Glomerular endothelial cell (primary cell): ENCODE measurements at regions not wholly inside any gene's neighbourhood (a gene's known extent, or its start where the extent isn't known, plus 50 kb on each side); places are given as distances from the start of the nearest gene placed in this dataset.

ENCODE experiments used
- DNase-seq: peaks from one replicate; pipeline ENCODE4 v3.0.0-alpha.2; 2011; ENCODE audit warnings: low read depth, low spot score; ENCODE audit errors: extremely low read depth

DNA sequence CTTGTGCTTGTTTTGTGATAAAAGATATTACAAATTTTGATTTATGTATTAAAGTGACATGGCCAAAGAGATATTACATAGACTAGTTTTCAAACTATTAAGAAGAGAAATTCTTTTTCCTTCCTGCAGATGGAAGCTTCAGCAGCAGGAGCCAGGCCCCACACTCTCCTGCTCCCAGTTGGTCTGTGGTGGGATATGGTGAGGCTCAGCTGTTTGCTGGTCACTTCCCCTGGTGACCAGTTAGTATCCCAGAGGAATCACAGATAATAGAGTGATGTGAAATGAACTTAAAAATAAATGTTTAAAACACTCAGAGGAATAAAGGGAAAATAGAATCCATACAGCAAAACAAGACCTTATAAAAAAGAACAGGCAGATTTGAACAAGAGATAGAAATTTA, 154.7 kb downstream of the KTN1 start:
- no peak for DNase-seq

DNA sequence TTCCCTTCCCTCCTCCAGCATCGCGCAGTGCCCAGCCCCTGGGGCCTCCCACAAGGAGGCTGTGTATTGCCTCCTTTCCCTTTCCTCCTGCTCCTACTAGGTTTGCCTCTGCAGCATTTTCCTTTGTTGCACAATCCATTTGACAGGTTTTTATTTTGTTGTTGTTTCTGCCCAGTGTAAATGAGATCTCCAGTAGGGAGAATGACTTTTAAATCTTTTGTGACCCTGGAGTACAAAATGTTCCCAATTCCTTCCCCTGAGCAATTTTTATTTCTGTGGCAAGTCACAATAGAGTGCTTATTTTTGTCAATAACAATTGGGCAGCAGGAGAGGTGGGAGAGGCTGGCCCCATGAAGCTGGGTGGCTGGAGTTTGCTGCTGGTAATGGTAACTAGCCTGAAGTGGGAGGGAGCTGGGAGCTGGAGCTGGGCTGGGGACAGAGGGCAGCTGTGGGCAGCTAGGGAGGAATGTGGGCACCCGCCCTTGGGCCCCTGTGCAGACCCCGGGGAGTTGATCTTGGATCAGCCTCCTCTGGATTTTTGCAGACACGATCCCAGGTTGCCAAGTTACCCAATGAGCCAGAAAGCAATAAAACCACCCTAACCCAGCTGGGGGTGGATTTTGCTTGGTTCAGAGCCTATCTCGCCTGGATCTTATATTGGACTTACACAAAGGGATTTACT, 160.1 kb downstream of the KTN1 start:
- DNase-seq: no peak

DNA sequence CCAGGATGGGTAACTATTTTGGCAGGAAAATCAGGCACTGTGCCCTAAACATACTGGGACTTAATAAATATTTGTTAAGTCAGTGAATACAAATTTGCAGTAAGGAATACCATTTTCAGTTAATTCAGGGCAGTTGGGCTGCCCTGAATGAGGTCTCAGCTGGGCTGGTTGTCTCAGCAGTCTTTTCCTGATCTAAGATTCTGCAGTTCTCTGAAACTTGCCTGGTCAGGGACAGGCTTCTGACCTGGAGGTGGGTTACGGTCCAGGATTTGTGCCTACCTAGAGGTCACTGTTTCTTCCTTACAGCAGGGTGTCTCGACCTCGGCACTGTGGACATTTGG, 160.6 kb downstream of the KTN1 start:
- no peak for DNase-seq

DNA sequence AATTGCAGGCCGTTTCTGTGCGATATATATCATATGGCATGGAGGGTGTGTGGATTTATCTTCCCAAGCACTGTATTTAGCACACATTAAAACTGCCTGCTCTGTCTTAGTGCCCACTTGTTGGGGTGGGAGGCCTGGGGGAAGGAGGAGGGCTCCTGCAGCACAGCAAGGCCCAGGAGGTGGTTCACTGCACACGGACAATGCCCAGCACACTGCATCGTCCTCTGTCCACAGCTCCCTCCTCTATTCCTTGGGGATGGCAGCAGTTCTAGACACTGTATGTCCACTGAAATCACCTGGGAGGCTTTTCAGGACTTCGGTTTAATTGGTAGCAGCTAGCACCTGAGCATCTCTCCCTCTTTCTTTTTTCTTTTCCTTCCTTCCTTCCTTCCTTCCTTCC, 161.2 kb downstream of the KTN1 start:
- DNase-seq: no peak

DNA sequence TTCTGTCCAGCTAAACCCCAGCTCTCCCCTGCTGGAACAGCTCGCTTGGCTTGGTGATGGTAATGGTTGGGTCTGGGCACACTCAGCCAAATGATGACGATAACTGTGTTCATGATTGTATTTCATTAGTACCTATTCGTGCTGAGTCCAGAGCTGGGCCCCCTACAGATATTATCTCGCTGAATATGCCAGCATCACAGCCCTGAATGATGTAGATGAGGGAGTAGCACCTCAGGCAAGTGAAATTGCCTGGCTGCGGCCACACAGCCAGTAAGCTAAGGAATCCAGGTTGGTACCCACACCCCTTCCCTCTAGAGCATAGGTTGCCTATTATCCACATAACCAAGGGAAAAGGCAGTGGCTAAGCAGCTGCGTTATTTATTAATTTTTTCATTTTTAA, 163.5 kb downstream of the KTN1 start:
- no peak for DNase-seq

DNA sequence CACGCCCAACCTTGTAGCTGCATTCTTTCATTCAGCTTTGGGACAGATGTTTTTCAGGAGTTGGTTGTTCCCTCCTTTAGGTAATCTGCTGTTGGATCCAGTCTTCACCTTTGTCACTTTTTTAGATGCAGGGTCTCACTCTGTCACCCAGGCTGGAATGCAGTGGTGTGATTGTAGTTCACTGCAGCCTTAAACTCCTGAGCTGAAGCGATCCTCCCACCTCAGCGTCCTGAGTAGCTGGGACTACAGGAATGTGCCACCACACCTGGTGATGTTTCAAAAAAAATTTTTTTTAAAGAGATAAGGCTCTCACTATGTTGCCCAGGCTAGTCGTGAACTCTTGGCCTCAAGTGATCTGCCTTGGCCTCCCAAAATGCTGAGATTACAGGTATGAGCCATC, 164.3 kb downstream of the KTN1 start:
- no peak for DNase-seq

DNA sequence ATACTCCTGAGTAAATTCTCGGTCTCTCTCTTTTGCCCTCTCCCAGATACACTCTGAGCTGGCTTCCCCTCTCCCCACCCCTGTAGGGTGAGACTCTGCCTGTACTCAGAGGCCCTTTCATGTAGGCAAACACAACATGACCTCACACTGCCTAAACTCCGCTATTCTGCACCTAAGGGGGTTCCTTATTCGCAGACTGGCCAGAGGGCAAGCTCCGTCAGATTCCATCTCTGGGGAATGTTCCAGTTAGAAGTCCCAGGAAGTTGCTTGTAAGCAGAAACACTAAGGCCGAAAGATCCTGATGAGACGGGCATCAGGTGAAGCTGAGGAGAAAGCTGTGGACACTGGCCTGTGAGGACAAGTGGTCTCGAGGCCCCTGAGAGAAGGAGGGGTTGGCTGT, 165.9 kb downstream of the KTN1 start:
- DNase-seq: no peak

DNA sequence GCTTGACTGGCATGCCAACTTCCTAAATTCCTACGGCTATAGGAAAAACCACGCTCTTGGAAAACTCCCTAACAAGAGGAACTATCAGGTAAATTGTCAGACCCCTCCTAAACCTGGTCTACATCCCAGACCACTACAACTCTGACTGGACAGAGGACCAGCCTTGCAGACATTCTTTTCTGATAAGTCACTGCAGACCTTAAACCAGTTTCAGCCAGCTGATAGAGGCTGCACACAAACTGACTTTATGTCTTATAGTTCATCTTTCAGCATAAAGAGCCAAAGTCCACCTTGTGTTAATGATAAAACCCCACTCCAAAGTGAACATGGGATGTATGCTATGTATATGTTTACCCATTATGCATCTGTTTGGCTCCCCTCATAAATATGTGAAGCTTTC, 166.6 kb downstream of the KTN1 start:
- no peak for DNase-seq

DNA sequence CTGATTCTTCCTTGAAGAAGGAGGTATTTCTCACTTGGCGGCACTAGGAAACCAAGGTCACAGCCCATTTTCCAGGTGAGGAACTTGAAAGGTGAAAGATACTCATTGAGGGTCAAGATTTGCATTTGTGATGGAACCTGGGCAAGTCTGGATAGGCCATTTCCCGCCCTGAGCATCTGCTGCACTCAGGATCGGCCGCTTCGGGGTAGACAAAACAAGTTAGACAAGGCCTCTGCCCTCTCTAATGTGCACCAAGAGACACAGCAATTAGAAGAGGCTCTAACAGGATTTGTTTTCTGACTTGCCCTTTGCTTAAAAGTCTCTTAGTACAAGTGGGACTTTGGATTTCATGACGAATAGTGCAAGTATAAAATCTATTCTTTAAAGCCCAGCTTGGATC, 167.2 kb downstream of the KTN1 start:
- no peak for DNase-seq

DNA sequence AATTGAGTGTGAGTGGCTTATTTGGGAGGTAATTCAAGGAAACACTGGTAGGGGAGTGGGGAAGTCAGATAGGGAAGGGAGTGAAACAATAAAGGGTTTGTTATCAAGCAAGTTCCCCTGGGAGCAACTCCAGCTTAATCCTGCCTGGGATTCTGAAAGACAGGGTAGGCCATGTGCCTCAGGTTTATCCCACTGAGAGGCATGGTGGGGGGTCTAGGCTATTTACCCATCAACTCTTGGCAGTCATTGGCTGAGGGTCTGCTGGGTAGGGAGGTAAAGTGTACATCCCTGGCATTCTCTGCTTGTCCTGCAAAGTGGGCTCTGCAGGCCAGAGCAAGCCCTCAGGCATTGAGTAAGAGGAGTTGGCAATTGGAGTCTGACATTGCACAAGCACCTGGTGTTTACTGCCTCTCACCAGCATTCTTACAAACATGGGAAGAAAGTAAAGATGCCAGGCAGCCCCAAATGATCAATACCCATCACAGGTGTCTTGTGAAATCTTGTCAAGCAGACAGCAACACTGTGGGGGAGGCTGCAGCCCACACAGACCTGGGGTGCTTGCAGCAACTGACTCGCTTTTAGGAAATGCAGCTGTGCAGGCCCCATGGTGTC, 169.3 kb downstream of the KTN1 start:
- DNase-seq: no peak

DNA sequence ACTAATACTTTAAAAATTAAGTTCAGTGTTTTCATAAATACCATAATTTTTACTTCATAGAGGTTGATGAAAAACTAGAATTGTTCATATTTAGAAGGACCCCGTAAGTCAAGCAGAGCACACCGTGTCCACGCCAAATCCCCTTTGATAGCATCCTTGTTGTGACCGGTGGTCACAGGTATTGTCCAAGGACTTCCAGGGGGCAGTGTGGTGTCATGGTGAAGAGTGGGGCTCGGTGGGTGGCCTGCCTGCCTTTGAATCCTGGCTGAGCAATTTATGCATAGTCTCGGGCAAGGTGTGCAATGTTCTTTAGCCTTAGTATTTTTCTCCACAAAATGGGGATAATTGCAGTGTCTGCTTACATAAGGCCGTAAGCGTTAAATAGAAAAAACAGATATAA, 169.9 kb downstream of the KTN1 start:
- no peak for DNase-seq

DNA sequence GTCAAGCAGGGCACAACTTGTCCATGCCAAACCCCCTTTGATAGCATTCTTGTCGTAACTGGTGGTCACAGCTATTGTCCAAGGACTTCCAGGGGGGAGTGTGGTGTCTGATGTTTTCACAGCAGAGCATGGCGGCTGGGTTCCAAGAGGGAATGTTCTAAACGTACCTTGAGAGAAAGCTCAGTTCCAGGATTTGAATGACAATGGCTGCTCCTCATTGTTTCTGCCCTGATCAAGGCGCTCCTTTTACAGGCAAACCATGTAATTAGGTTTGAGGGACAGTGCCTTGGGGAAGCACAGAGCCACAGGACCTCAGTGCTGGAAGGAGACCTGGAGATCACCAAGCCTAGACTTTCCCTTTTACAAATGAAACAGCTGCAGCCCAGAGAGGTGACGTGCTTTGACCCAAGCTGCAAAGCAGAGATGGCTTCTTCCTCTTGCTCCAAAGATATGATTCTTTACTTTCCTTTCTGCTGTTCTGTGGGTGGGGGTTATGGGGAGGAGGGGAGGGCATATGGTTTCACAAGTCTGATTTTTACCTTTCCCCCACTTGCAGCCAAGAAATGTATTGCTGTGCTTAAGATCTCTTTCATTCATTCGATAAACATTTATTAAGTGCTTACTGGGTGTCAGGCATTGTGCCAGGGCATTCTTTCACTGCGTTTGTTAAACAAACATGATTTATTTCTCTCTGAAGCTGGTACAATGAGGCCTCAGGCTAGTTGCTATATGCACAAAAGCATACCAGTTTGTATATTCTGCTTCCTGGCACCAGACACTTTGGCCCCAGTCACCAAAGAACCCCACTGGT, 172.8 kb downstream of the KTN1 start:
- peak; percentile 66 for DNase-seq

DNA sequence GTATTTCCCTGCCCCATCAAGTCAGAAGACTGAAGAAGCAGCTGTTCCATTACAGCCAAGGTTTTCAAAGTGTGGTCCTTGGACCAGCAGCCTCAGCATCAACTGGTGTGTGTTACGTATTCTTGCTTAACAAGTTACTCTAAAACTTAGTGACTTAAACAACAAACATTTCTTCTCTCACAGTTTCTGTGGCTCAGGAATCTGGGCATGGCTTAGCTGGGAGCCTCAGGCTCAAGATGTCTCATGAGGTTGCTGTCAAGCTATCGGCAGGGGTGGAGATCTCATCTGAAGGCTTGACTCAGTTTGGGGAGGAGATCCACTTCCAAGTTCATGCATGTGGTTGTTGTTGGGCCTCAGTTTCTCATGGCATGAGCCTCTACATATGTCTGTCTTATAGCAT, 174.5 kb downstream of the KTN1 start:
- DNase-seq: no peak

DNA sequence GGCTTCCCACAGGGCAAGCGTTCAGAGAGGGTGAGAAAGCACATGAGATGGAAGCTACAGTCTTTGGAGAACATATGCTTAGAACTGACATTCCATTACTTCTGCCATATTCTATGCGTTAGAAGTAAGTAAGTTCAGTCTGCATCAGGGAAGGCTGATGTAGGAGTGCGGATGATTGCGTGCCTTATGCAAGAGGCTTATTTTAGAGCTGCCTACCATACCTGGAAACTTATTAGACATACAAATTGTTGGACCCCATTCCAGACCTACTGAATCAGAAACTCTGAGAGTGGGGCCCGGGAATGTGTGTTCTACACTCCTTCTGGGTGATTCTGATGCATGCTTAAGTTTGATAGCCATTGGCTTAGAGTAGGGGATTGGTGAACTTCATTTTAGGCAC, 174.9 kb downstream of the KTN1 start:
- no peak for DNase-seq

DNA sequence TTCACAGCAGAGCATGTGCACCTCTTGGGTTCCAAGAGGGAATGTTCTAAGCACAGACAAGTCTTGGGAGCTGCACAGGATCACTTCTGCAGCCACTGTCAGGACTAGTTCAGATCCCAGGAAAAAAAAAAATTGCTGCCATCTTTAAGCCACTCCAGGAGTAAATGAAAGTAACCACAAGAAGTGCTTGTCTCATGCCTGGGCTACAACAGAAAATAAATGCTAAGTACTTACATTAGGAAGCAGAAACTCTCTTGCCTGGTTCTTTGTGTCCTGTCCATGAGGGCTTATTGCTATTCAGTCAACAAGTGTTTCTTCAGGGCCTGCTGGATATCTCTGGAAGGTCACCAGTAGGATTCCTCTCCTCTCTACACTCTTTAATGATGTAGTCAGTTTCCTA, 176.1 kb downstream of the KTN1 start:
- DNase-seq: no peak

DNA sequence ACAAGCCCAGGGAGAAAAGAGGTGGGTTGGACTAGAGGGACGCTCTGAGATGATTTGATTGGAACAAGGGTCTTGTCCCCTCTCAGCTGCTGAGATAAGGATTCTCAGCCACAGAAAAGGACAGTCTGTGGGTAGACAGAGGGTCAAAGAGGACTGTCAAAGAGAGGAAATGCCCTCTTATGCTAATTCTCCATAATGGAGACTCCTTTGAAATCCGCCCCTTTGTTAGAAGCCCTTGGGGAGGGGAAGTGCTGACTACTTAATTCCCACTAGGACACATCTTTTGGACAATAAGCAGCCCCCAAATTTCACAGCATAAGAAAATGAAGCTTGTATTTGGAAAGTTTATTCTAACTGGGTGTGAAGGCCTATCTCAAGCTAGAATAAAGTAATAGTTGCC, 176.6 kb downstream of the KTN1 start:
- DNase-seq: no peak

DNA sequence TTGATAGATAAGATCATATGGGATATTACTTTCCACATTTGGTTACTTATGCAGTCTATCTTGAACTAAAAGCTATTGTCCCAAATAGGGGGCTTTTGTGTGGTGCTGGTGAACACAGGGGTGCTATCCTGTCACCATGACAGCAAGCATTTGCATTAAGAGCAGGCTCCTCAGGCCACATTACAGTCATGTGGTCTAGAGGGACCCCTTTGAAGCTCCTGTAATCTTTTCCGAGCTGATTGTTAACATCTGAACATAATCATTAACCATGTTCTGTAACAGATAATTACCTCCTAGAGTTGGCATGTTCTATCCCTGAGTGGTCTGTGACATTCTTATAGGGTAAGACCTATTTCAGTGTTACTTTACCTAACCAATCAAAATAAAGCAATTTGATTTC, 178.8 kb downstream of the KTN1 start:
- DNase-seq: no peak

DNA sequence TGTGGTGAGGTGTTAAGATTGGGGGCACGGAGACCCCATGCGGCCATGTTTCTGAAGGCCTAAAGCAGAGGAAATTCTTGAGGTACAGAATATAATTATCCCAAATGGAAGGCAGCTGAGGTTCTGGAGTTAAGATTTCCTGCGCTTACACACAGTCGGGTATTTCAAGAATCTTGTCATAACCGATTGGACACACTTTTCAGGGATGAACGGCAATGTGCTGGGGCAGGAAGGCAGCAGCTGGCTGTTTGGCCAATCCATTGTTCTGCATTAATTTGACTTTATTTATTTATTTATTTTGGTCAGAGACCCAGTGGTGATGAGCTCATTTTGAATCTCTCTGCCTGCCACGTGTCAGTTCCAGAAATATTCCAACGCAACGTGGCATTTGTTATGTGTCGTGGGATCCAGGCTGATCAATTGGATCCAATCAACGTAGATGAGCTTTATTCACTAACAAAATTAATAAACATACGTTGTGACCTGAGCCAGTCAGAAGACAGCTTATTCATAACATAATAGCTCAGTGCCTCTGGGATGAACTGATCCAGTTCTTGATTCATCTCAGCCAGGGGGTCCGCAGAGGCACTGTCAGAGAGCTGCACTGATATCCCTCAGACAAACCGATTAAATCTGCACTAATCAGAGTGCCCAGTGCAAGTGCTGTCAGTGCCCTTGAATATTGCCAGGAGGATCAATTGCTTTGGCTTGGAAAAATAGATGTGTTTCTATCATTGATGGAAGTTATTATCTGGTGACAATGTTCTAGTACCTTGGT, 181.0 kb downstream of the KTN1 start:
- no peak for DNase-seq

DNA sequence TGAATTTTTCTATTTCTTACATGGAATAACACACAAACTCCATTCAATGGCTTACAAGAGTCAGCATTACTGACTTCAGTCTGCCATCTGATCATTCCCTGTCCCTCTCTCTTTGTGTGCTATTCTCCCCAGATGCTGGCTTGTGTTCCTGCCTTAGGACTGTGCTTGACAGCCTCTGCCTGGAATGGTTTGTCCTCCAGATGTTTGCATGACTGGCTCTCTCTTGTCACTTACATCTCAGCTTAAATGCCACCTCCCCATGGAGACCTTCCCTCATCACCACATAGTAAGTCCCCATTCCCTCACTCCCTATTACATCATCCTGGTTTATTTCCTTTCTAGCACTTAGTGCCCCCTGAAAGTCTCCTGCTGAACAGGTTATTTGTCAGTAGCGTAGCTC, 181.6 kb downstream of the KTN1 start:
- no peak for DNase-seq

DNA sequence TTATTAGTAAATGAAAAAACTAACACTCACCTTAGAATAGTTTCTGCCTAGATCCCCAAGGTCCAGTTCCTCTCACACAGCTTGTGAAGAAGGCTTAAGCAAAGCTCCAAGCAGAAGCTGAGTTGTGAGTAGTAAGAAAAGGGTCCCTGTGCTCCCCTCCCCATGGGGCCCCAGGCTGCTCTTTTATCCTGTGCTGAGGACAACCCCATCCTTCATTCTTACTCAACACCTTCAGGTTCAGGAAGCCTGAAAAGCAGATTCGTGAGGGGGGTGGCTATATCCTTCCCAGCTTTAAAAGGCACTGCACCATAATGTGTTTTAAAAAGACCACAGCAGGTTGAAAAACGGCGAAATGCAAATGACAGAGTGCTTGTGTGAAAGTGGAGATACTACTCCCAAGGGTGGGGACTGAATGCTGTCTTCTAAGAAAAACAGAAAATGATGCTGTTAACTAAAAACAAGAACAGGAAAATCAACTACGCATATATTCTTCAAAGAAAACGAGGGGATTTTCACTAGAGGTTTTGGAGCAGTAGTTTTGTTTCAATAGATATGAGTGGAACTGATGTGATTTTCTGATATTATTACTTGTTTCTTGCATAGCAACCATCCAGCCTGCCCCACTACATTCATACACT, 182.7 kb downstream of the KTN1 start:
- no peak for DNase-seq

DNA sequence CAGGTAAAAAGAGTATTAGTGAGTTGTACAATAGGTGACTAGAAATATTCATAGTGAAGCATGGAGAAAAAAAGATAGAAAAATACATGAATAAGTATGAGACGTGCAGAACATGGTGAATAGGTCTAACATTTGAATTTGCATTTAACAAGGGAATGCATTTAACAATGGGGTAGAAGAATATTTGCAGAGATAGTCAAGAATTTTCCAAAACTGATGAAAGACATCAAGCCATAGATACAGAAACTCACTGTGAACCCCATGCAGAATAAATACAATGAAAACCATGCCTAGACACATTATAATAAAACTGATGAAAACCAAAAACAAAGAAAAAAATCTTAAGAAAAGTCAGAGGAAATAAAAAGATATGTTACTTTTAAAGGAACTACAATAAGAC, 184.8 kb downstream of the KTN1 start:
- DNase-seq: no peak
